PFSK-1 (cell line): ENCODE measurements at regions not wholly inside any gene's neighbourhood (a gene's known extent, or its start where the extent isn't known, plus 50 kb on each side); places are given as distances from the start of the nearest gene placed in this dataset.

ENCODE experiments used
- FOXP2 ChIP-seq: optimal IDR thresholded peaks from 2 replicates; pipeline ENCODE3; 2011; ENCODE audit warnings: borderline replicate concordance, control low read depth, inconsistent platforms; ENCODE audit not compliant: insufficient read depth; ENCODE audit errors: extremely low read length, extremely low read depth
- POLR2AphosphoS5 ChIP-seq: IDR thresholded peaks from 2 replicates; pipeline ENCODE4 v1.6.1; 2012; ENCODE audit warnings: low read depth, mild to moderate bottlenecking, control low read depth, low read length, moderate library complexity
- REST ChIP-seq, 2 experiments: IDR thresholded peaks; 2 replicates each; pipeline versions ENCODE4 v1.6.1 to v1.8.0; 2011 to 2012; ENCODE audit warnings: low read depth in 2 of 2, low read length in 2 of 2, control low read depth in 1 of 2, inconsistent platforms in 1 of 2, mild to moderate bottlenecking in 1 of 2, moderate library complexity in 1 of 2; ENCODE audit not compliant: insufficient read depth in 1 of 2
- SIN3A ChIP-seq: IDR thresholded peaks from 2 replicates; pipeline ENCODE4 v1.6.1; 2012; ENCODE audit warnings: mild to moderate bottlenecking, low read length, moderate library complexity, borderline replicate concordance; ENCODE audit not compliant: insufficient read depth
- TAF1 ChIP-seq: IDR thresholded peaks from 2 replicates; pipeline ENCODE4 v1.6.1; 2012; ENCODE audit warnings: low read length, control low read depth, borderline replicate concordance; ENCODE audit not compliant: insufficient read depth

GRCh38 chr2:149651229-149651628, 63.7 kb upstream of the MMADHC start:
- TF ChIP-seq TAF1 (no peak), FOXP2 (no peak), POLR2AphosphoS5 (no peak), REST (IDR thresholded peaks at IDR 0.05; ENCODE audit: insufficient read depth in 1 of 2, low read depth in 2 of 2, low read length in 2 of 2) (no peak), SIN3A (no peak)

DNA sequence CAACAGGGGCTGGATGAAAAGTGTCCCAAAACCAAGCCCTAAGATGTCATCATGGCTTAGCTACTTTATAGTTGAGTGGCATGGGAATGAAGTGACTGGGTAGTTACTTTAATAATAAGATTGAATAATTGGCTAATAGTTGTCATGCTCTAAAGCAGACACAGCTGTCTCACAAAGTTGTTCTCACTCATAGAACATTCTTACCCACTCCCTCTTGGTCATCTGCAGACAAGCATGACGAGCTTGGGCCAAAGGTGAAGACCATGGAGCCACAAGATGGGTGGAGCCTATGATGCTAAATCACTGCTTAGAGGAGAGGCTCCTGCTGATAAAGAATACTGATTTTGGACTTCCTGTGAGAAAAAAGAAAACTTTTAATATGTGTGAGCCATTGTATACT, 62.4 kb upstream of the MMADHC start:
- TF ChIP-seq POLR2AphosphoS5 = no peak
- TF ChIP-seq SIN3A = no peak

- TF ChIP-seq TAF1 (no peak), SIN3A (no peak; the same call in 1 of the 2 replicates), FOXP2 (peak; percentile 27), REST (IDR thresholded peaks at IDR 0.05; ENCODE audit: insufficient read depth in 1 of 2, low read depth in 2 of 2, low read length in 2 of 2) (peak in 1 of 2 experiments; percentile 56; a peak in 2 of 4 replicates), POLR2AphosphoS5 (no peak)
These were observed 60.9 kb upstream of the MMADHC start for GRCh38 chr2:149648282-149649030.

DNA sequence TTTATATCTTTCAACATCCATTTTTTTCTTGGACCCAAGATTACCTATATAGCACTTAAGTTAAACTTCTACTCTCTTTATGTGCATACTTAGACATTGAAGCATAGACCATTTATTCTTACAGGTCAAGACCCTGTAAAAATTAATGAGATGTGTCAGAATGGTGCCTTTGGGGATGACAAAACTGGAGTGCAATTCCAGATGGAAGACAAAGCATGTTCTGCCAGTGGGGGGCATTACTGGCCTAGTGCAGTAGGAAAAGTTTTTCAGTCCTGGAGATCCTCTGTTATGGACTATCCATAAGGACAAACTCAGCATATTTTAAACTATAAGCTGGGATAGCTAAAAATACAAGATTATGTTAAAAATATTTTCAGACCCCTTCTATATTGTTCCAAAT, 57.8 kb upstream of the MMADHC start:
- TF ChIP-seq FOXP2 = no peak
- no peak for TF ChIP-seq REST (IDR thresholded peaks at IDR 0.05; ENCODE audit: insufficient read depth in 1 of 2, low read depth in 2 of 2, low read length in 2 of 2)
- no peak for TF ChIP-seq TAF1
- TF ChIP-seq POLR2AphosphoS5 = no peak
